CD4-positive, alpha-beta T cell treated with Interleukin-10 for 1 hour (primary cell): ENCODE measurements at regions not wholly inside any gene's neighbourhood (a gene's known extent, or its start where the extent isn't known, plus 50 kb on each side); places are given as distances from the start of the nearest gene placed in this dataset.

Experiments
- DNase-seq: peaks from one replicate; pipeline ENCODE4 v3.0.0-alpha.2; 2020

- no peak for DNase-seq
These were observed 49.7 kb upstream of the FRMD4B start for GRCh38 chr3:69435274-69436265.
